ENCODE measurements at regions not wholly inside any gene's neighbourhood (a gene's known extent, or its start where the extent isn't known, plus 50 kb on each side); places are given as distances from the start of the nearest gene placed in this dataset.

- Histone ChIP-seq H3K36me3 (ENCODE audit: control insufficient read depth, insufficient read depth, low read length) (no peaks in the 10 kb centered on the region), H3K27ac (ENCODE audit: low read length) (no peak overlapping the region), H3K4me3 (ENCODE audit: low read depth in 2 of 2, low read length in 2 of 2) (no peak overlapping the region), H3K27me3 (ENCODE audit: control insufficient read depth, insufficient read depth, low read length) (no peaks in the 10 kb centered on the region), H3K9me3 (ENCODE audit: control insufficient read depth, insufficient read depth, low read depth, low read length) (no peaks in the 10 kb centered on the region), H3K4me1 (ENCODE audit: control insufficient read depth, insufficient read depth, low read length) (no peaks in the 10 kb centered on the region)
- TF ChIP-seq POLR2AphosphoS5 (IDR thresholded peaks at IDR 0.05; ENCODE audit: low read depth, low read length), result no peak
- TF ChIP-seq CTCF (IDR thresholded peaks at IDR 0.05), result no peak
- no peak for TF ChIP-seq REST (IDR thresholded peaks at IDR 0.05; ENCODE audit: insufficient read depth in 1 of 2, low read depth in 2 of 2, low read length in 1 of 2)
- TF ChIP-seq SIN3A (IDR thresholded peaks at IDR 0.05; ENCODE audit: borderline replicate concordance, insufficient read depth, low read depth, low read length), result no peak
- TF ChIP-seq TCF7L2 (IDR thresholded peaks at IDR 0.05; ENCODE audit: low read depth, low read length), result no peak
- intact Hi-C loops (cut with micrococcal nuclease; ENCODE audit: unreplicated experiment), result no loop called here
- POLR2A ChIA-PET, result no interaction called here
- CTCF ChIA-PET, result no interaction called here
- BruUV-seq (replicated peaks), result no TSS peak
- in situ Hi-C loops (cut with HindIII; ENCODE audit: low pct_unique_long_range_greater_than_20kb, low sequenced_read_pairs), result no loop called here
- ATAC-seq, result no peak
- DNase-seq (ENCODE audit: low read depth, low spot score), result no peak
Measured at GRCh38 chr14:94868772-94869072, 98.8 kb upstream of the GSC start.

- no peaks in the 10 kb centered on the region for H3K4me1 ChIP-seq (ENCODE audit: control insufficient read depth, insufficient read depth, low read length)
- intact Hi-C loops (cut with micrococcal nuclease; ENCODE audit: unreplicated experiment), result no loop called here
- no peaks in the 10 kb centered on the region for H3K9me3 ChIP-seq (ENCODE audit: control insufficient read depth, insufficient read depth, low read depth, low read length)
- no peaks in the 10 kb centered on the region for H3K36me3 ChIP-seq (ENCODE audit: control insufficient read depth, insufficient read depth, low read length)
- no peak overlapping the region for H3K27ac ChIP-seq (ENCODE audit: low read length)
- H3K4me3 ChIP-seq (ENCODE audit: low read depth in 2 of 2, low read length in 2 of 2), result no peak overlapping the region
- no TSS peak for BruUV-seq (replicated peaks)
- no peak for TF ChIP-seq SIN3A (IDR thresholded peaks at IDR 0.05; ENCODE audit: borderline replicate concordance, insufficient read depth, low read depth, low read length)
- DNase-seq (ENCODE audit: low read depth, low spot score) (no peak), ATAC-seq (no peak)
- no peaks in the 10 kb centered on the region for H3K27me3 ChIP-seq (ENCODE audit: control insufficient read depth, insufficient read depth, low read length)
- in situ Hi-C loops (cut with HindIII; ENCODE audit: low pct_unique_long_range_greater_than_20kb, low sequenced_read_pairs), result no loop called here
- ChIA-PET POLR2A (no interaction called here), CTCF (no interaction called here)
Measured at GRCh38 chr14:94867946-94868771, 98.2 kb upstream of the GSC start.

- H3K9me3 ChIP-seq (ENCODE audit: control insufficient read depth, insufficient read depth, low read depth, low read length), result no peaks in the 10 kb centered on the region
- in situ Hi-C loops (cut with HindIII; ENCODE audit: low pct_unique_long_range_greater_than_20kb, low sequenced_read_pairs) (no loop called here), intact Hi-C loops (cut with micrococcal nuclease; ENCODE audit: unreplicated experiment) (no loop called here)
Measured at GRCh38 chr14:94867209-94867608, 97.3 kb upstream of the GSC start.

More at GRCh38 chr14:94867209-94867608, 97.3 kb upstream of the GSC start:
- DNase-seq (ENCODE audit: low read depth, low spot score) (no peak), ATAC-seq (no peak)
- no peaks in the 10 kb centered on the region for H3K27me3 ChIP-seq (ENCODE audit: control insufficient read depth, insufficient read depth, low read length)
- CTCF ChIA-PET, result no interaction called here
- no peaks in the 10 kb centered on the region for H3K4me1 ChIP-seq (ENCODE audit: control insufficient read depth, insufficient read depth, low read length)
- POLR2A ChIA-PET, result no interaction called here
- BruUV-seq (replicated peaks), result no TSS peak
- H3K27ac ChIP-seq (ENCODE audit: low read length), result no peak overlapping the region
- TF ChIP-seq REST (IDR thresholded peaks at IDR 0.05; ENCODE audit: insufficient read depth in 1 of 2, low read depth in 2 of 2, low read length in 1 of 2) (no peak), SIN3A (IDR thresholded peaks at IDR 0.05; ENCODE audit: borderline replicate concordance, insufficient read depth, low read depth, low read length) (no peak)
- no peak overlapping the region for H3K4me3 ChIP-seq (ENCODE audit: low read depth in 2 of 2, low read length in 2 of 2)
- no peaks in the 10 kb centered on the region for H3K36me3 ChIP-seq (ENCODE audit: control insufficient read depth, insufficient read depth, low read length)
